ENCODE measurements at regions not wholly inside any gene's neighbourhood (a gene's known extent, or its start where the extent isn't known, plus 50 kb on each side); places are given as distances from the start of the nearest gene placed in this dataset.

DNA sequence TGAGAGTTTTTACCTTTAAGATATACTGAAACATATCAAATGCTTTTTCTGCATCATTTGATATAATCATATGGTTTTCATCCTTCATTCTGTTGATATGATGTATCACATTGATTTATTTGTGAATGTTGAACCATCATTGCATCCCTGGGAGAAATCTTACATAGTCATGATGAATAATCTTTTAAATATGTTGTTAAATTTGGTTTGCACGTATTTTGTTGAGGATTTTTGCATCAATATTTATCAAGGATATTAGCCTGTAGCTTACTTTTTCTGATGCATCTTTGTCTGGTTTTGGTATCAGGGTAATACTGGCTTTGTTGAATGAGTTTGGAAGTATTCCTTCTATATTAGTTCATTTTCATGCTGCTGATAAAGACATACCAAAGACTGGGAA is 541.4 kb downstream of the TLL1 start:
- no peaks in the 10 kb centered on the region for H4K20me1 ChIP-seq (replicated peaks in 1 of 2; ENCODE audit: control insufficient read depth in 1 of 2, insufficient read depth in 2 of 2, low read length in 2 of 2)
- no peak overlapping the region for H2BK5ac ChIP-seq (ENCODE audit: low read depth, low read length)
- H4K5ac ChIP-seq (ENCODE audit: insufficient read length, low read depth, low read length), result no peak overlapping the region
- no peak overlapping the region for H2BK12ac ChIP-seq (ENCODE audit: low read depth, low read length)
- DNase-seq (ENCODE audit: low read depth in 1 of 2, low spot score in 2 of 2) (no peak), FAIRE-seq (no peak)
- no peak overlapping the region for H2BK120ac ChIP-seq (replicated peaks; ENCODE audit: low read depth, low read length)
- H4K8ac ChIP-seq (ENCODE audit: extremely low read depth, insufficient read depth, low read length), result no peak overlapping the region
- no peaks in the 10 kb centered on the region for H3K4me1 ChIP-seq (replicated peaks in 1 of 4; ENCODE audit: control insufficient read depth in 3 of 4, insufficient read depth in 4 of 4, low read length in 3 of 4)
- no peak overlapping the region for H3K9ac ChIP-seq (replicated peaks in 1 of 4; ENCODE audit: extremely low read depth in 1 of 4, low read depth in 3 of 4, low read length in 3 of 4)
- H3K4me2 ChIP-seq (ENCODE audit: insufficient read depth in 1 of 2, low read depth in 2 of 2, low read length in 2 of 2), result no peak overlapping the region
- ChIA-PET POLR2A (ENCODE audit: partially characterized antibody) (no interaction called here), CTCF (ENCODE audit: partially characterized antibody) (no interaction called here)
- no peaks in the 10 kb centered on the region for H3K79me2 ChIP-seq (ENCODE audit: control insufficient read depth in 1 of 2, insufficient read depth in 2 of 2, low read length in 2 of 2)
- H2BK20ac ChIP-seq (ENCODE audit: low read length), result no peak overlapping the region
- no peak overlapping the region for H2BK15ac ChIP-seq (ENCODE audit: low read length)
- H3K79me1 ChIP-seq (ENCODE audit: low read depth, low read length), result no peaks in the 10 kb centered on the region
- H3K27ac ChIP-seq (ENCODE audit: low read depth, low read length), result no peak overlapping the region
- H3K56ac ChIP-seq (replicated peaks; ENCODE audit: insufficient read length, low read depth, low read length), result no peak overlapping the region
- H4K91ac ChIP-seq (replicated peaks; ENCODE audit: insufficient read length, low read length), result no peak overlapping the region
- H3K4ac ChIP-seq (replicated peaks; ENCODE audit: insufficient read length, low read depth, low read length), result no peak overlapping the region
- no peak overlapping the region for H2AK5ac ChIP-seq (ENCODE audit: low read depth, low read length)
- H2AFZ ChIP-seq (ENCODE audit: low read length), result no peak overlapping the region
- no peaks in the 10 kb centered on the region for H3K36me3 ChIP-seq (ENCODE audit: control insufficient read depth in 2 of 4, insufficient read depth in 4 of 4, low read length in 3 of 4)
- no peak overlapping the region for H3K4me3 ChIP-seq (ENCODE audit: extremely low read depth in 1 of 4, insufficient read depth in 2 of 4, low read depth in 3 of 4, low read length in 4 of 4)
- H3K23me2 ChIP-seq (ENCODE audit: low read depth, low read length), result no peaks in the 10 kb centered on the region
- WGBS, 2 experiments (ENCODE audit: extremely low coverage in 1 of 2, insufficient coverage in 1 of 2, insufficient read length in 1 of 2, insufficient replicate concordance in 2 of 2, low coverage in 1 of 2, low lambda C conversion rate in 2 of 2, missing lambda C conversion rate in 1 of 2), result 81% methylated on average over 1 of the region's 1 CpG; no CpG with 5 or more reads in 1 of the 2 experiments
- H3K23ac ChIP-seq (ENCODE audit: insufficient read length), result no peak overlapping the region
- no peaks in the 10 kb centered on the region for H3K27me3 ChIP-seq (replicated peaks in 1 of 4; ENCODE audit: control insufficient read depth in 3 of 4, extremely low read depth in 1 of 4, insufficient read depth in 3 of 4, low read length in 3 of 4)
- no peaks in the 10 kb centered on the region for H3K9me3 ChIP-seq (ENCODE audit: insufficient read depth in 2 of 2, low read depth in 1 of 2, low read length in 1 of 2)
- no peak overlapping the region for H3K14ac ChIP-seq (ENCODE audit: insufficient read length)
- no peak overlapping the region for H3K18ac ChIP-seq (ENCODE audit: extremely low read depth, low read length)
- TF ChIP-seq BACH1 (IDR thresholded peaks at IDR 0.05; ENCODE audit: low read length) (no peak), BRCA1 (IDR thresholded peaks at IDR 0.05; ENCODE audit: low read depth, low read length) (no peak), RAD21 (IDR thresholded peaks at IDR 0.05 in 1 of 2, conservative IDR thresholded peaks at IDR 0.05 in 1 of 2; ENCODE audit: low read depth in 2 of 2, low read length in 2 of 2) (no peak), RFX5 (IDR thresholded peaks at IDR 0.05; ENCODE audit: borderline replicate concordance, low read depth, low read length) (no peak), CHD1 (IDR thresholded peaks at IDR 0.05; ENCODE audit: low read depth, low read length) (no peak), RNF2 (IDR thresholded peaks at IDR 0.05; ENCODE audit: borderline replicate concordance, low read depth, low read length, missing control alignments, poor library complexity, severe bottlenecking) (no peak), TEAD4 (IDR thresholded peaks at IDR 0.05; ENCODE audit: low read depth, low read length) (no peak), RXRA (IDR thresholded peaks at IDR 0.05; ENCODE audit: insufficient read depth, low read depth, low read length) (no peak), POLR2AphosphoS5 (IDR thresholded peaks at IDR 0.05; ENCODE audit: low read depth, low read length) (no peak), EZH2 (IDR thresholded peaks at IDR 0.05; ENCODE audit: low read depth, low read length, severe bottlenecking) (no peak), SIRT6 (IDR thresholded peaks at IDR 0.05; ENCODE audit: low read length) (no peak)
- TF ChIP-seq, protein P1, sequence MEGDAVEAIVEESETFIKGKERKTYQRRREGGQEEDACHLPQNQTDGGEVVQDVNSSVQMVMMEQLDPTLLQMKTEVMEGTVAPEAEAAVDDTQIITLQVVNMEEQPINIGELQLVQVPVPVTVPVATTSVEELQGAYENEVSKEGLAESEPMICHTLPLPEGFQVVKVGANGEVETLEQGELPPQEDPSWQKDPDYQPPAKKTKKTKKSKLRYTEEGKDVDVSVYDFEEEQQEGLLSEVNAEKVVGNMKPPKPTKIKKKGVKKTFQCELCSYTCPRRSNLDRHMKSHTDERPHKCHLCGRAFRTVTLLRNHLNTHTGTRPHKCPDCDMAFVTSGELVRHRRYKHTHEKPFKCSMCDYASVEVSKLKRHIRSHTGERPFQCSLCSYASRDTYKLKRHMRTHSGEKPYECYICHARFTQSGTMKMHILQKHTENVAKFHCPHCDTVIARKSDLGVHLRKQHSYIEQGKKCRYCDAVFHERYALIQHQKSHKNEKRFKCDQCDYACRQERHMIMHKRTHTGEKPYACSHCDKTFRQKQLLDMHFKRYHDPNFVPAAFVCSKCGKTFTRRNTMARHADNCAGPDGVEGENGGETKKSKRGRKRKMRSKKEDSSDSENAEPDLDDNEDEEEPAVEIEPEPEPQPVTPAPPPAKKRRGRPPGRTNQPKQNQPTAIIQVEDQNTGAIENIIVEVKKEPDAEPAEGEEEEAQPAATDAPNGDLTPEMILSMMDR (IDR thresholded peaks at IDR 0.05; ENCODE audit: control extremely low read depth in 1 of 3, insufficient read depth in 1 of 3, low read depth in 1 of 3, low read length in 3 of 3), result no peak
